ENCODE measurements at regions not wholly inside any gene's neighbourhood (a gene's known extent, or its start where the extent isn't known, plus 50 kb on each side); places are given as distances from the start of the nearest gene placed in this dataset.

GRCh38 chr16:82402665-82403218 is 224.0 kb upstream of the CDH13 start:
- ChIA-PET POLR2A (ENCODE audit: partially characterized antibody) (no interaction called here), CTCF (ENCODE audit: partially characterized antibody) (no interaction called here)
- H3K27ac ChIP-seq (ENCODE audit: low read depth, low read length), result no peak overlapping the region
- no peak overlapping the region for H2BK12ac ChIP-seq (ENCODE audit: low read depth, low read length)
- no peak overlapping the region for H3K9ac ChIP-seq (replicated peaks in 1 of 4; ENCODE audit: extremely low read depth in 1 of 4, low read depth in 3 of 4, low read length in 3 of 4)
- no peak overlapping the region for H2BK15ac ChIP-seq (ENCODE audit: low read length)
- DNase-seq (ENCODE audit: low read depth in 1 of 2, low spot score in 2 of 2), result no peak
- 93% methylated on average over 5 of the region's 5 CpGs; no CpG with 5 or more reads in 1 of the 2 experiments for WGBS, 2 experiments (ENCODE audit: extremely low coverage in 1 of 2, insufficient coverage in 1 of 2, insufficient read length in 1 of 2, insufficient replicate concordance in 2 of 2, low coverage in 1 of 2, low lambda C conversion rate in 2 of 2, missing lambda C conversion rate in 1 of 2)
- H3K23ac ChIP-seq (ENCODE audit: insufficient read length), result no peak overlapping the region
- H2BK120ac ChIP-seq (replicated peaks; ENCODE audit: low read depth, low read length), result no peak overlapping the region
- no peak overlapping the region for H4K8ac ChIP-seq (ENCODE audit: extremely low read depth, insufficient read depth, low read length)
- H2AFZ ChIP-seq (ENCODE audit: low read length), result no peak overlapping the region
- H3K4me3 ChIP-seq (ENCODE audit: extremely low read depth in 1 of 4, insufficient read depth in 2 of 4, low read depth in 3 of 4, low read length in 4 of 4), result no peak overlapping the region
- no peak overlapping the region for H4K91ac ChIP-seq (replicated peaks; ENCODE audit: insufficient read length, low read length)
- no peaks in the 10 kb centered on the region for H3K9me3 ChIP-seq (ENCODE audit: insufficient read depth in 2 of 2, low read depth in 1 of 2, low read length in 1 of 2)
- H2BK5ac ChIP-seq (ENCODE audit: low read depth, low read length), result no peak overlapping the region
- H3K4me1 ChIP-seq (replicated peaks in 1 of 4; ENCODE audit: control insufficient read depth in 3 of 4, insufficient read depth in 4 of 4, low read length in 3 of 4), result no peaks in the 10 kb centered on the region
- H3K4me2 ChIP-seq (ENCODE audit: insufficient read depth in 1 of 2, low read depth in 2 of 2, low read length in 2 of 2), result no peak overlapping the region
- H2AK5ac ChIP-seq (ENCODE audit: low read depth, low read length), result no peak overlapping the region
- no peak overlapping the region for H2BK20ac ChIP-seq (ENCODE audit: low read length)
- peaks cover 0 to 3% of the 10 kb centered on the region in 2 experiments for H4K20me1 ChIP-seq (replicated peaks in 1 of 2; ENCODE audit: control insufficient read depth in 1 of 2, insufficient read depth in 2 of 2, low read length in 2 of 2)
- H3K36me3 ChIP-seq (ENCODE audit: control insufficient read depth in 2 of 4, insufficient read depth in 4 of 4, low read length in 3 of 4), result no peaks in the 10 kb centered on the region
- H3K79me1 ChIP-seq (ENCODE audit: low read depth, low read length), result no peaks in the 10 kb centered on the region
- H3K23me2 ChIP-seq (ENCODE audit: low read depth, low read length), result peaks cover 3% of the 10 kb centered on the region; the same call in 1 of the 2 replicates
- H4K5ac ChIP-seq (ENCODE audit: insufficient read length, low read depth, low read length), result no peak overlapping the region
- no peak overlapping the region for H3K4ac ChIP-seq (replicated peaks; ENCODE audit: insufficient read length, low read depth, low read length)
- H3K27me3 ChIP-seq (replicated peaks in 1 of 4; ENCODE audit: control insufficient read depth in 3 of 4, extremely low read depth in 1 of 4, insufficient read depth in 3 of 4, low read length in 3 of 4), result no peaks in the 10 kb centered on the region
- FAIRE-seq, result no peak
- H3K18ac ChIP-seq (ENCODE audit: extremely low read depth, low read length), result no peak overlapping the region
- peak overlapping the region; percentile 87 for H3K56ac ChIP-seq (replicated peaks; ENCODE audit: insufficient read length, low read depth, low read length)
- H3K14ac ChIP-seq (ENCODE audit: insufficient read length), result no peak overlapping the region
- H3K79me2 ChIP-seq (ENCODE audit: control insufficient read depth in 1 of 2, insufficient read depth in 2 of 2, low read length in 2 of 2), result 0 out of 4 replicates have a peak, but pooled peaks cover 0 to 4% of the 10 kb centered on the region in 2 experiments
- TF ChIP-seq RAD21 (IDR thresholded peaks at IDR 0.05 in 1 of 2, conservative IDR thresholded peaks at IDR 0.05 in 1 of 2; ENCODE audit: low read depth in 2 of 2, low read length in 2 of 2) (no peak), POLR2A (IDR thresholded peaks at IDR 0.05; ENCODE audit: control extremely low read depth in 1 of 2, low read depth in 2 of 2, low read length in 2 of 2) (no peak), TEAD4 (IDR thresholded peaks at IDR 0.05; ENCODE audit: low read depth, low read length) (no peak)

All from H1 (cell line).